PC-3 (cell line): ENCODE measurements at regions not wholly inside any gene's neighbourhood (a gene's known extent, or its start where the extent isn't known, plus 50 kb on each side); places are given as distances from the start of the nearest gene placed in this dataset.

Experiments
- ATAC-seq: fragments of 200-7000 bp; cut with Tn5 transposase; 2 replicates; pipeline ENCODE4 v1.9.1; 2020; ENCODE audit warnings: mild to moderate bottlenecking, moderate library complexity
- BruUV-seq: library from RNA; stranded (reverse); fragments of 400-500 nt; replicated peaks from 2 replicates; lab custom pipeline; 2021; lab: Mats Ljungman, UMichigan
- CTCF ChIA-PET: fragments of 300-600 bp; sonication (Branson Sonifier 250); formaldehyde crosslinking; loops from one replicate; lab custom pipeline; 2022; ENCODE audit warnings: antibody characterized with exemption; lab: Charles Lee
- POLR2A ChIA-PET: fragments of 300-600 bp; sonication (Branson Sonifier 250); formaldehyde crosslinking; loops from one replicate; lab custom pipeline; 2022; ENCODE audit warnings: antibody characterized with exemption; ENCODE audit not compliant: unreplicated experiment; lab: Charles Lee
- DNase-seq: peaks from one replicate; pipeline ENCODE4 v3.0.0-alpha.2; 2015
- H2AFZ ChIP-seq: fragments of 300-600 bp; sonication (generic); 2 replicates; pipeline ENCODE4 v1.6.0; 2016; ENCODE audit warnings: antibody characterized with exemption, low read length
- H3F3A ChIP-seq: fragments of 300-600 bp; sonication (generic); one replicate; pipeline ENCODE4 v1.6.0; 2017; ENCODE audit warnings: antibody characterized with exemption, low read length, control low read depth, mild to moderate bottlenecking; ENCODE audit not compliant: unreplicated experiment
- H3K27ac ChIP-seq: fragments of 300-600 bp; sonication (generic); 2 replicates; pipeline ENCODE4 v1.5.1; 2016; ENCODE audit warnings: mild to moderate bottlenecking, low read length
- H3K27me3 ChIP-seq: fragments of 300-600 bp; sonication (generic); 2 replicates; pipeline ENCODE4 v1.6.1; 2016; ENCODE audit warnings: low read length, mixed read lengths
- H3K36me3 ChIP-seq: fragments of 300-600 bp; sonication (generic); 2 replicates; pipeline ENCODE4 v1.6.1; 2016; ENCODE audit warnings: low read depth, mixed run types, low read length, mixed read lengths
- H3K4me1 ChIP-seq: fragments of 300-600 bp; sonication (generic); 2 replicates; pipeline ENCODE4 v1.5.1; 2016; ENCODE audit warnings: low read length; ENCODE audit not compliant: insufficient read depth
- H3K4me2 ChIP-seq: fragments of 300-600 bp; sonication (generic); 2 replicates; pipeline ENCODE4 v1.6.0; 2016; ENCODE audit warnings: low read length
- H3K4me3 ChIP-seq: fragments of 300-600 bp; sonication (generic); 2 replicates; pipeline ENCODE4 v1.5.1; 2016; ENCODE audit warnings: mild to moderate bottlenecking, low read length, mixed read lengths
- H3K79me2 ChIP-seq: fragments of 300-600 bp; sonication (generic); 2 replicates; pipeline ENCODE4 v1.6.1; 2017; ENCODE audit warnings: low read length, mixed read lengths
- H3K9ac ChIP-seq: fragments of 300-600 bp; sonication (generic); 2 replicates; pipeline ENCODE4 v1.6.0; 2016; ENCODE audit warnings: mild to moderate bottlenecking, low read length
- H3K9me2 ChIP-seq: fragments of 300-600 bp; sonication (generic); replicated peaks from 2 replicates; pipeline ENCODE4 v1.6.1; 2016; ENCODE audit warnings: mixed run types, low read length, mixed read lengths
- H3K9me3 ChIP-seq: fragments of 300-600 bp; sonication (generic); 2 replicates; pipeline ENCODE4 v1.6.1; 2016; ENCODE audit warnings: low read length, mixed read lengths
- H4K20me1 ChIP-seq: fragments of 300-600 bp; sonication (generic); 2 replicates; pipeline ENCODE4 v1.6.1; 2016; ENCODE audit warnings: low read length, mixed read lengths
- EZH2 ChIP-seq: fragments of 300-600 bp; sonication (generic); IDR thresholded peaks from one replicate; pipeline ENCODE4 v1.6.1; 2017; ENCODE audit warnings: antibody characterized with exemption, mild to moderate bottlenecking, low read length; ENCODE audit not compliant: unreplicated experiment
- EZH2phosphoT487 ChIP-seq: fragments of 300-600 bp; sonication (generic); IDR thresholded peaks from 2 replicates; pipeline ENCODE4 v1.6.1; 2018; ENCODE audit warnings: mild to moderate bottlenecking, antibody characterized with exemption, low read length, borderline replicate concordance
- intact Hi-C: fragments of 100-400 bp; cut with micrococcal nuclease; formaldehyde crosslinking; loops from 2 replicates; pipeline ENCODE4 v1.9.0; 2023
- TF ChIP-seq, protein P1 (sequence below): fragments of 300-600 bp; sonication (generic); conservative IDR thresholded peaks from 2 replicates; pipeline ENCODE4 v1.5.1; 2017; ENCODE audit warnings: antibody characterized with exemption, low read depth, mild to moderate bottlenecking, low read length

DNA sequence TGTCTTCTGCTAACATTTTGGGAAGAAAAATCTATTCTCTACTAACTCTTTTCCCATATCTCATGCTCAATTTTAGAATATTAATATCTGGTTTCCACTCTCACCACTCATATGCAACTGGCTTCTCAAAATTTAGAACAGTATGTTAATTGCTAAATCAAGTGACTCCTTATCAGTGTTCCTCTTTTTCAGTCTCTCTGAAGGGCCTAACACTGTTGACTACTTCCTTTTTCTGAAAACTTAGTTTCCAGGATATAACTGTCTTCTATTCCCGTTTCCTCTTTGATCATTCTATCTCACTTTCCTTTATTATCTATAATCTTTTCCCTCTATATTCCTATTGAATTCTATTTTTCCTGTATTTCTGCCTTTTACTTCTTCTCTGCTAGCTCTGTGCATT is 1717.2 kb upstream of the C9orf72 start:
- Histone ChIP-seq H3K9me3 (no peaks in the 10 kb centered on the region), H4K20me1 (no peaks in the 10 kb centered on the region), H3K4me1 (peaks cover 6% of the 10 kb centered on the region), H3K9ac (no peak overlapping the region), H3K9me2 (no peaks in the 10 kb centered on the region), H3K27me3 (no peaks in the 10 kb centered on the region), H3F3A (no peaks in the 10 kb centered on the region), H3K36me3 (peaks cover 7% of the 10 kb centered on the region; the same call in 1 of the 2 replicates), H3K79me2 (no peaks in the 10 kb centered on the region), H2AFZ (no peak overlapping the region), H3K4me2 (no peak overlapping the region), H3K4me3 (no peak overlapping the region), H3K27ac (no peak overlapping the region)
- intact Hi-C loops = no loop called here
- no peak for ATAC-seq
- CTCF ChIA-PET = no interaction called here
- BruUV-seq = no TSS peak
- no peak for TF ChIP-seq EZH2
- TF ChIP-seq, protein P1, sequence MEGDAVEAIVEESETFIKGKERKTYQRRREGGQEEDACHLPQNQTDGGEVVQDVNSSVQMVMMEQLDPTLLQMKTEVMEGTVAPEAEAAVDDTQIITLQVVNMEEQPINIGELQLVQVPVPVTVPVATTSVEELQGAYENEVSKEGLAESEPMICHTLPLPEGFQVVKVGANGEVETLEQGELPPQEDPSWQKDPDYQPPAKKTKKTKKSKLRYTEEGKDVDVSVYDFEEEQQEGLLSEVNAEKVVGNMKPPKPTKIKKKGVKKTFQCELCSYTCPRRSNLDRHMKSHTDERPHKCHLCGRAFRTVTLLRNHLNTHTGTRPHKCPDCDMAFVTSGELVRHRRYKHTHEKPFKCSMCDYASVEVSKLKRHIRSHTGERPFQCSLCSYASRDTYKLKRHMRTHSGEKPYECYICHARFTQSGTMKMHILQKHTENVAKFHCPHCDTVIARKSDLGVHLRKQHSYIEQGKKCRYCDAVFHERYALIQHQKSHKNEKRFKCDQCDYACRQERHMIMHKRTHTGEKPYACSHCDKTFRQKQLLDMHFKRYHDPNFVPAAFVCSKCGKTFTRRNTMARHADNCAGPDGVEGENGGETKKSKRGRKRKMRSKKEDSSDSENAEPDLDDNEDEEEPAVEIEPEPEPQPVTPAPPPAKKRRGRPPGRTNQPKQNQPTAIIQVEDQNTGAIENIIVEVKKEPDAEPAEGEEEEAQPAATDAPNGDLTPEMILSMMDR = no peak
- TF ChIP-seq EZH2phosphoT487 = no peak
- POLR2A ChIA-PET = no interaction called here
- no peak for DNase-seq

DNA sequence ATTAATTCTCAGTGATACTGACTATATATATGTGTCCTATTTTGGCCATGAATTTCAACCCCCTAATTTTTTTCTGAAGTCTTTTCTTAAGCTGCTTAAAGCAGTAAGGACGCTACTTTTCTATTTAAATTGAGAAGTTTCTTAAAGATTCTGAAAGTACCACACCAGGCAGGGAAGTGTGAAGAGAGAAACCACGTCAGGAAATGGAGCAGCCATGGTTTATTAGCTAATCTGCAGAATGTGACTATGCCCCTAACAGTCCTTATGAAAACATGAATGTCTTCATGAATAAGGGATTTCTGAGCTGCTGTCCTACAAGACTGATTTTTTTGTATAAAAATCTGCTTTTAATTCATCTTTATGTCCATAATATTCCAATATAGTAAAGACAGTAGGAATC is 1724.3 kb upstream of the C9orf72 start:
- H3K27me3 ChIP-seq = no peaks in the 10 kb centered on the region
- no peaks in the 10 kb centered on the region for H3F3A ChIP-seq
- H3K9ac ChIP-seq = no peak overlapping the region
- H3K4me1 ChIP-seq = no peaks in the 10 kb centered on the region
- CTCF ChIA-PET = no interaction called here
- ATAC-seq (no peak), DNase-seq (no peak)
- no peak overlapping the region for H3K27ac ChIP-seq
- H2AFZ ChIP-seq = no peak overlapping the region
- H3K9me2 ChIP-seq = no peaks in the 10 kb centered on the region
- TF ChIP-seq EZH2 (no peak), EZH2phosphoT487 (no peak)
- TF ChIP-seq, protein P1 = no peak
- intact Hi-C loops = no loop called here
- no peaks in the 10 kb centered on the region for H4K20me1 ChIP-seq
- H3K79me2 ChIP-seq = no peaks in the 10 kb centered on the region
- no peak overlapping the region for H3K4me3 ChIP-seq
- no peaks in the 10 kb centered on the region for H3K9me3 ChIP-seq
- POLR2A ChIA-PET = no interaction called here
- no peak overlapping the region for H3K4me2 ChIP-seq
- H3K36me3 ChIP-seq = peaks cover 10% of the 10 kb centered on the region; the same call in 1 of the 2 replicates
- no TSS peak for BruUV-seq

DNA sequence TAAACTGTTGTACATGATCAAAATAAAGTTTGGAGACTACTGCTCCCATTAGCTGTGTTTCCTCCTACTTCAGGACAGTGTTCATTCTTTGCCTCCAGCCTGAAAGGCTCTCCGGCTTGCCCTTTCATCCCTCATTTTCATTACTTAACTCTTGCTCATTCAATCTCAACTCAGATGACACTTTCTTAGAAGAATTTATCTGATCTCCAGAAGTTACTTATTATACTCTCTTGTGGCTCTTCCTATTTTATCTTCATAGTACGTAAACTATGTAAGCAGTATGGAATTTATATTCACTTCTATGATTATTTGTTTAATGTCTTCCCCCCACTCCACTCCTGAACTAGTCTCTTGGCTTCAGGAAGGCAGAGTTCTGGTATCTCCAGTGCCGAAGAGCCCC is 1737.9 kb upstream of the C9orf72 start:
- Histone ChIP-seq H3K4me2 (peak overlapping the region; percentile 36; the same call in 1 of the 2 replicates), H4K20me1 (no peaks in the 10 kb centered on the region), H3K27me3 (no peaks in the 10 kb centered on the region), H3K9ac (no peak overlapping the region), H3K9me2 (no peaks in the 10 kb centered on the region), H3K36me3 (no peaks in the 10 kb centered on the region), H3K79me2 (no peaks in the 10 kb centered on the region), H3K27ac (no peak overlapping the region), H3K4me1 (peaks cover 8% of the 10 kb centered on the region; the same call in 1 of the 2 replicates), H3K4me3 (no peak overlapping the region), H3K9me3 (no peaks in the 10 kb centered on the region), H2AFZ (no peak overlapping the region), H3F3A (no peaks in the 10 kb centered on the region)
- BruUV-seq = no TSS peak
- POLR2A ChIA-PET = no interaction called here
- TF ChIP-seq, protein P1 = no peak
- TF ChIP-seq EZH2 (no peak), EZH2phosphoT487 (no peak)
- CTCF ChIA-PET = no interaction called here
- DNase-seq (peak; percentile 16), ATAC-seq (no peak; the same call in 1 of the 2 replicates)
- intact Hi-C loops = no loop called here
